Gastroesophageal sphincter (tissue), 4 donors: ENCODE measurements at regions not wholly inside any gene's neighbourhood (a gene's known extent, or its start where the extent isn't known, plus 50 kb on each side); places are given as distances from the start of the nearest gene placed in this dataset.

Experiments
- ATAC-seq: fragments of 150-250 bp; one replicate; pipeline ENCODE4 v1.9.1; 2016; ENCODE audit warnings: mild to moderate bottlenecking, moderate library complexity
- H3K27ac ChIP-seq, 4 donors: fragments of 200-600 bp; sonication (generic) in 3 of 4; 1 replicate in 3 of 4; 2 replicates in 1 of 4; pipeline ENCODE4 v1.5.1; 2016 to 2019
- H3K27me3 ChIP-seq: fragments of 200-600 bp; sonication (generic); one replicate; pipeline ENCODE4 v1.5.1; 2019
- H3K36me3 ChIP-seq, 2 donors: fragments of 200-600 bp; sonication (generic); one replicate each; pipeline ENCODE4 v1.5.1; 2019; ENCODE audit warnings: control low read depth in 1 of 2
- H3K4me1 ChIP-seq, 3 donors: fragments of 200-600 bp; sonication (generic); 1 replicate in 2 of 3; 2 replicates in 1 of 3; pipeline ENCODE4 v1.5.1; 2016 to 2019; ENCODE audit warnings: control low read depth in 2 of 3
- H3K4me3 ChIP-seq, 2 donors: fragments of 200-600 bp; sonication (generic); one replicate each; pipeline ENCODE4 v1.5.1; 2019; ENCODE audit warnings: mild to moderate bottlenecking in 1 of 2, moderate library complexity in 1 of 2
- H3K9me3 ChIP-seq, 3 donors: fragments of 200-600 bp; sonication (generic); one replicate each; pipeline ENCODE4 v1.5.1; 2017 to 2019; ENCODE audit warnings: control low read depth in 2 of 3
- EP300 ChIP-seq: sonication (generic); formaldehyde crosslinking; IDR thresholded peaks from one replicate; pipeline ENCODE4 v1.6.1; 2017; ENCODE audit warnings: antibody characterized with exemption, mild to moderate bottlenecking
- POLR2A ChIP-seq, 2 donors: fragments of 450-650 bp; IDR thresholded peaks; one replicate each; pipeline ENCODE4 v1.6.1; 2017; ENCODE audit warnings: antibody characterized with exemption in 2 of 2, mild to moderate bottlenecking in 2 of 2, moderate library complexity in 1 of 2
- POLR2AphosphoS5 ChIP-seq: sonication (generic); formaldehyde crosslinking; IDR thresholded peaks from one replicate; pipeline ENCODE4 v1.6.1; 2017; ENCODE audit warnings: antibody characterized with exemption
- WGBS, 2 donors: methylation state at CpG; one replicate each; pipeline ENCODE4 v1.1.5; 2018; ENCODE audit warnings: low coverage in 1 of 2; 5-methylcytosine and 5-hydroxymethylcytosine counted together
- TF ChIP-seq, protein P1 (sequence below), 4 experiments: fragments of 200-600 bp in 2 of 4; fragments of 450-650 bp in 2 of 4; sonication (generic) in 1 of 4; IDR thresholded peaks; one replicate each; pipeline ENCODE4 v1.5.1; 2017 to 2019; ENCODE audit warnings: antibody characterized with exemption in 4 of 4, mild to moderate bottlenecking in 2 of 4, moderate library complexity in 2 of 4

DNA sequence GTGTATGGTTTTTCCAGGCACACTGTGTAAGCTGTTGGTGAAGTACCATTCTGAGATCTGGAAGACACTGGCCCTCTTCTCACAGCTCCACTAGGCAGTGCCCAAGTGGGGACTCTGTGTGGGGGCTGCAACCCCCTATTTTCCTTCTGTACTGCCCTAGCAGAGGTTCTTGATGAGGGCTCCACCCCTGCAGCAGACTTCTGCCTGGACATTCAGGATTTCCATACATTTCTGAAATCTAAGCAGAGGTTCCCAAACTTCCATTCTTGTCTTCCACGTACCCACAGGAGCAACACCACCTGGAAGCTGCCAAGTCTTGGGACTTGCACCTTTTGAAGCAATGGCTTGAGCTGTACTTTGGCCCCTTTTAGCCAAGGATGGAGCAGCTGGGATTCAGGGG, 85.2 kb upstream of the PRMT8 start:
- Histone ChIP-seq H3K4me1 (no peaks in the 10 kb centered on the region), H3K9me3 (peaks cover 0 to 47% (median 0%) of the 10 kb centered on the region in 3 donors), H3K36me3 (no peaks in the 10 kb centered on the region), H3K27ac (no peak overlapping the region), H3K4me3 (no peak overlapping the region), H3K27me3 (peaks cover 14% of the 10 kb centered on the region)
- TF ChIP-seq POLR2A (IDR thresholded peaks at IDR 0.05) (no peak), EP300 (no peak), POLR2AphosphoS5 (no peak)
- TF ChIP-seq, protein P1, sequence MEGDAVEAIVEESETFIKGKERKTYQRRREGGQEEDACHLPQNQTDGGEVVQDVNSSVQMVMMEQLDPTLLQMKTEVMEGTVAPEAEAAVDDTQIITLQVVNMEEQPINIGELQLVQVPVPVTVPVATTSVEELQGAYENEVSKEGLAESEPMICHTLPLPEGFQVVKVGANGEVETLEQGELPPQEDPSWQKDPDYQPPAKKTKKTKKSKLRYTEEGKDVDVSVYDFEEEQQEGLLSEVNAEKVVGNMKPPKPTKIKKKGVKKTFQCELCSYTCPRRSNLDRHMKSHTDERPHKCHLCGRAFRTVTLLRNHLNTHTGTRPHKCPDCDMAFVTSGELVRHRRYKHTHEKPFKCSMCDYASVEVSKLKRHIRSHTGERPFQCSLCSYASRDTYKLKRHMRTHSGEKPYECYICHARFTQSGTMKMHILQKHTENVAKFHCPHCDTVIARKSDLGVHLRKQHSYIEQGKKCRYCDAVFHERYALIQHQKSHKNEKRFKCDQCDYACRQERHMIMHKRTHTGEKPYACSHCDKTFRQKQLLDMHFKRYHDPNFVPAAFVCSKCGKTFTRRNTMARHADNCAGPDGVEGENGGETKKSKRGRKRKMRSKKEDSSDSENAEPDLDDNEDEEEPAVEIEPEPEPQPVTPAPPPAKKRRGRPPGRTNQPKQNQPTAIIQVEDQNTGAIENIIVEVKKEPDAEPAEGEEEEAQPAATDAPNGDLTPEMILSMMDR (IDR thresholded peaks at IDR 0.05), result no peak
- ATAC-seq, result no peak
- WGBS, 2 donors, result 67% methylated on average over 1 of the region's 1 CpG; no CpG with 5 or more reads in 1 of the 2 donors

DNA sequence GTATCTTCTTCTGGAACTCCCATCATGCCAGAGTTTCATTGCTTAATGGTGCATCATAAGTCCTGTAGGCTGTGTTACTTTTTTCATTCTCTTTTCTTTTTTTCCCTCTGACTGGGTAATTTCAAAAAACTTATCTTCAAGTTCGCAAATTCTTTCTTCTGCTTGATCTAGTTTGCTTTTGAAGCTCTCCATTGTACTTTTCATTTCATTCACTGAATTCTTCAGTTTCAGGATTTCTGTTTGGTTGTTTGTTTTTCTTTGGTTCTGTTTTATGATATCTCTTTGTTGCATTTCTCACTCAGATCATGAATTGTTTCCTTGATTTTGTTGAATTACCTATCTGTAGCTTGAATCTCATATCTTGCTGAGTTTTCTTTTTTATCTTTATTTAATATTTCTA, 83.3 kb upstream of the PRMT8 start:
- no peak for ATAC-seq
- 69 to 100% methylated on average over 1 of the region's 1 CpG for WGBS, 2 donors
- Histone ChIP-seq H3K36me3 (no peaks in the 10 kb centered on the region), H3K9me3 (peaks cover 0 to 47% (median 0%) of the 10 kb centered on the region in 3 donors), H3K27ac (no peak overlapping the region), H3K4me1 (no peaks in the 10 kb centered on the region), H3K27me3 (peaks cover 14% of the 10 kb centered on the region), H3K4me3 (no peak overlapping the region)
- TF ChIP-seq POLR2A (IDR thresholded peaks at IDR 0.05), result no peak
- no peak for TF ChIP-seq EP300
- TF ChIP-seq POLR2AphosphoS5, result no peak
- TF ChIP-seq, protein P1 (IDR thresholded peaks at IDR 0.05), result no peak

DNA sequence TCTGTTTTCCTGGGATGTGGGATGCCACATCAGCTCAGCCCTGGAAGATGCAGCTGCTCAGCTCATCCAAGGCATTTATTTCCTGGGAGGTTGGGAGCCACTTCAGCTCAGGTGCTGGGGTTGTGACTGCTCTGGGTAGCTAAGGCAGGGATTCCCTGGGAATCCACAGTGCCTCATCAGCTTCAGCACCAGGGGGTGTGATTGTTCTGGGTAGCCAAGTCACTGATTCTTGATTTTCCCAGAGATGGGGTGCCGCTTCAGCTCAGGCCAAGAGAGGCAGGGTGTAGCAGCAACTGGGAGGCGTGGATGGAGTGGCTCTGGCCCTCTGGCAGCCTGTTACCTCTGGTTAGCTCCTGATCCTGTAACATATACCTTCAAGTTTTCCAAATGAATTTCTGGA, 81.3 kb upstream of the PRMT8 start:
- Histone ChIP-seq H3K4me1 (no peaks in the 10 kb centered on the region), H3K9me3 (peaks cover 0 to 55% (median 0%) of the 10 kb centered on the region in 3 donors), H3K27ac (no peak overlapping the region), H3K27me3 (peaks cover 14% of the 10 kb centered on the region), H3K36me3 (no peaks in the 10 kb centered on the region), H3K4me3 (no peak overlapping the region)
- TF ChIP-seq, protein P1 (IDR thresholded peaks at IDR 0.05), result no peak
- TF ChIP-seq POLR2A (IDR thresholded peaks at IDR 0.05), result no peak
- TF ChIP-seq EP300, result no peak
- ATAC-seq, result no peak
- no CpG with 5 or more reads among the region's 2 CpGs for WGBS, 2 donors

DNA sequence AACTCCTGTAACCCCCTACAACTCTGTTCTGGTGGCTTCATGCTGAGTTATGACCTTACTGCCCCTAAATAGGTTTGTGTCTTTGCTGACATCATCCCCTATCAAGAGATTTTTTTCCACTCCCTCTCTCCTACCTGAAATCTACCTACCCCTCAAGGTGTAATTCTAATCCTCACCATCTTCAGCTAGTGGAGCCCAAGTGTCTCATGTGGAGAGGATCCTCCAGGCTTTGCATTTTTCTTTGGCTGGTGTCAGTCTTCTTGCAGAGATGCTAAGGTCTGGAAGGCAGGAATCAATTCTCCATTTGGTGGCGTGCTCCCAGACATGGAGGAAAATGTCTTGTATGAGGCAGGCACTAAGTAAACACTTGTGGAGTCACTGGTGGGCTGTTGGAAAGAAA, 74.8 kb upstream of the PRMT8 start:
- ATAC-seq, result no peak
- Histone ChIP-seq H3K27me3 (peaks cover 27% of the 10 kb centered on the region), H3K4me3 (no peak overlapping the region), H3K36me3 (no peaks in the 10 kb centered on the region), H3K27ac (no peak overlapping the region), H3K4me1 (no peaks in the 10 kb centered on the region), H3K9me3 (peaks cover 0 to 12% (median 0%) of the 10 kb centered on the region in 3 donors)
- no peak for TF ChIP-seq EP300
- TF ChIP-seq, protein P1 (IDR thresholded peaks at IDR 0.05), result no peak
- 100% methylated on average over 1 of the region's 1 CpG; no CpG with 5 or more reads in 1 of the 2 donors for WGBS, 2 donors

DNA sequence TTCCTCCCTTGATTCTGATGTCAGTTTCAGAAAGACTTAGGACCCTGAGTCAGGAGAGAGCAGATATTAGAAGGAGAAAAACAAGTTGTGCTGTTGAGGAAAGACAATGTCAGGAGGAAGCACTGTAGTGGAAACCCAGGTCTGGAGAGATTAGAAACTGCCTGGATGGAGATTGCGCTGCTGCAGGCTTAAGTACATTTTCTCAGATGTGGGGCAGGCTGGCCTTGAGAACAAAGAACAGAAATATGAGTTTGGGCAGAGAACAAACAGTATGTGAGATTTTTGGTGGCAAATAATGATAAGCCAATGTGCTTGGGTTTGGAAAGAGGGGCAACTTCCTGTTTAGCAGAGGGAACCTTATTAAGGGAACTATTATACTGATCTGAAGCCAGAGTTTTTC, 74.3 kb upstream of the PRMT8 start:
- H3K36me3 ChIP-seq, result no peaks in the 10 kb centered on the region
- ATAC-seq, result no peak
- H3K9me3 ChIP-seq, result peaks cover 0 to 12% (median 0%) of the 10 kb centered on the region in 3 donors
- no peak for TF ChIP-seq POLR2A (IDR thresholded peaks at IDR 0.05)
- no peak for TF ChIP-seq EP300
- no peak for TF ChIP-seq POLR2AphosphoS5
- TF ChIP-seq, protein P1 (IDR thresholded peaks at IDR 0.05), result no peak
- H3K27me3 ChIP-seq, result peaks cover 33% of the 10 kb centered on the region
- no peaks in the 10 kb centered on the region for H3K4me1 ChIP-seq
- no peak overlapping the region for H3K4me3 ChIP-seq
- WGBS, 2 donors, result 85% methylated on average over 1 of the region's 1 CpG; no CpG with 5 or more reads in 1 of the 2 donors
- H3K27ac ChIP-seq, result no peak overlapping the region
